A673 (cell line): ENCODE measurements at regions not wholly inside any gene's neighbourhood (a gene's known extent, or its start where the extent isn't known, plus 50 kb on each side); places are given as distances from the start of the nearest gene placed in this dataset.

Experiments
- BruUV-seq: library from RNA; stranded (reverse); fragments of 400-500 nt; replicated peaks from 2 replicates; lab custom pipeline; 2021; lab: Mats Ljungman, UMichigan
- CTCF ChIA-PET: fragments of 300-600 bp; sonication (Branson Sonifier 250); formaldehyde crosslinking; loops from one replicate; lab custom pipeline; 2022; ENCODE audit warnings: antibody characterized with exemption; lab: Charles Lee
- POLR2A ChIA-PET: fragments of 300-600 bp; sonication (Branson Sonifier 250); formaldehyde crosslinking; loops from one replicate; lab custom pipeline; 2022; ENCODE audit warnings: antibody characterized with exemption; ENCODE audit not compliant: low non-redundant PET; lab: Charles Lee
- DNase-seq: peaks from one replicate; pipeline ENCODE4 v3.0.0-alpha.2; 2015; ENCODE audit warnings: low spot score
- H3K27ac ChIP-seq: fragments of 200-600 bp; sonication (generic); 2 replicates; pipeline ENCODE4 v1.5.1; 2016; ENCODE audit warnings: mixed run types, low read depth, mild to moderate bottlenecking, mixed read lengths, antibody characterized with exemption, low read length; ENCODE audit not compliant: poor library complexity, severe bottlenecking
- H3K27me3 ChIP-seq: fragments of 200-600 bp; sonication (generic); replicated peaks from 2 replicates; pipeline ENCODE4 v1.6.1; 2017; ENCODE audit warnings: mixed run types, low read depth, mild to moderate bottlenecking, mixed read lengths, antibody characterized with exemption, low read length; ENCODE audit not compliant: insufficient read depth, poor library complexity
- H3K36me3 ChIP-seq: fragments of 200-600 bp; sonication (generic); 2 replicates; pipeline ENCODE4 v1.6.1; 2016; ENCODE audit warnings: mixed run types, mild to moderate bottlenecking, mixed read lengths, antibody characterized with exemption, low read length; ENCODE audit not compliant: insufficient read depth, poor library complexity, severe bottlenecking
- H3K4me1 ChIP-seq: fragments of 200-600 bp; sonication (generic); 2 replicates; pipeline ENCODE4 v1.6.1; 2017; ENCODE audit warnings: mixed run types, mild to moderate bottlenecking, mixed read lengths, antibody characterized with exemption, low read length; ENCODE audit not compliant: insufficient read depth, poor library complexity, severe bottlenecking
- H3K4me3 ChIP-seq: fragments of 200-600 bp; sonication (generic); 2 replicates; pipeline ENCODE4 v1.5.1; 2016; ENCODE audit warnings: low read depth, mixed run types, mild to moderate bottlenecking, mixed read lengths, low read length; ENCODE audit not compliant: poor library complexity, severe bottlenecking
- H3K9me3 ChIP-seq: fragments of 200-600 bp; sonication (generic); 2 replicates; pipeline ENCODE4 v1.6.1; 2016; ENCODE audit warnings: mixed run types, low read depth, mild to moderate bottlenecking, mixed read lengths, antibody characterized with exemption, low read length; ENCODE audit not compliant: poor library complexity, severe bottlenecking
- EZH2 ChIP-seq: fragments of 200-600 bp; sonication (generic); IDR thresholded peaks from 2 replicates; pipeline ENCODE4 v1.6.1; 2017; ENCODE audit warnings: borderline replicate concordance, low read depth, mild to moderate bottlenecking, mixed read lengths, antibody characterized with exemption, low read length; ENCODE audit not compliant: poor library complexity, severe bottlenecking
- intact Hi-C: fragments of 100-400 bp; cut with micrococcal nuclease; formaldehyde crosslinking; loops from one replicate; pipeline ENCODE4 v1.10.0; 2022; ENCODE audit not compliant: unreplicated experiment
- TF ChIP-seq, protein P1 (sequence below): fragments of 300-800, 200-600 bp; sonication (generic); conservative IDR thresholded peaks from 2 replicates; pipeline ENCODE4 v1.5.1; 2017; ENCODE audit warnings: low read depth, mild to moderate bottlenecking, antibody characterized with exemption, low read length, moderate library complexity, mixed read lengths

- no peak overlapping the region for H3K4me3 ChIP-seq
- ChIA-PET CTCF (no interaction called here), POLR2A (no interaction called here)
- no peaks in the 10 kb centered on the region for H3K9me3 ChIP-seq
- BruUV-seq = no TSS peak
- no peaks in the 10 kb centered on the region for H3K36me3 ChIP-seq
- no peaks in the 10 kb centered on the region for H3K27me3 ChIP-seq
- H3K4me1 ChIP-seq = no peaks in the 10 kb centered on the region
- no peak for DNase-seq
- intact Hi-C loops = no loop called here
- H3K27ac ChIP-seq = no peak overlapping the region
- TF ChIP-seq, protein P1, sequence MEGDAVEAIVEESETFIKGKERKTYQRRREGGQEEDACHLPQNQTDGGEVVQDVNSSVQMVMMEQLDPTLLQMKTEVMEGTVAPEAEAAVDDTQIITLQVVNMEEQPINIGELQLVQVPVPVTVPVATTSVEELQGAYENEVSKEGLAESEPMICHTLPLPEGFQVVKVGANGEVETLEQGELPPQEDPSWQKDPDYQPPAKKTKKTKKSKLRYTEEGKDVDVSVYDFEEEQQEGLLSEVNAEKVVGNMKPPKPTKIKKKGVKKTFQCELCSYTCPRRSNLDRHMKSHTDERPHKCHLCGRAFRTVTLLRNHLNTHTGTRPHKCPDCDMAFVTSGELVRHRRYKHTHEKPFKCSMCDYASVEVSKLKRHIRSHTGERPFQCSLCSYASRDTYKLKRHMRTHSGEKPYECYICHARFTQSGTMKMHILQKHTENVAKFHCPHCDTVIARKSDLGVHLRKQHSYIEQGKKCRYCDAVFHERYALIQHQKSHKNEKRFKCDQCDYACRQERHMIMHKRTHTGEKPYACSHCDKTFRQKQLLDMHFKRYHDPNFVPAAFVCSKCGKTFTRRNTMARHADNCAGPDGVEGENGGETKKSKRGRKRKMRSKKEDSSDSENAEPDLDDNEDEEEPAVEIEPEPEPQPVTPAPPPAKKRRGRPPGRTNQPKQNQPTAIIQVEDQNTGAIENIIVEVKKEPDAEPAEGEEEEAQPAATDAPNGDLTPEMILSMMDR = no peak
- no peak for TF ChIP-seq EZH2
Measured at GRCh38 chr7:79570903-79571302, 117.4 kb upstream of the MAGI2 start.

DNA sequence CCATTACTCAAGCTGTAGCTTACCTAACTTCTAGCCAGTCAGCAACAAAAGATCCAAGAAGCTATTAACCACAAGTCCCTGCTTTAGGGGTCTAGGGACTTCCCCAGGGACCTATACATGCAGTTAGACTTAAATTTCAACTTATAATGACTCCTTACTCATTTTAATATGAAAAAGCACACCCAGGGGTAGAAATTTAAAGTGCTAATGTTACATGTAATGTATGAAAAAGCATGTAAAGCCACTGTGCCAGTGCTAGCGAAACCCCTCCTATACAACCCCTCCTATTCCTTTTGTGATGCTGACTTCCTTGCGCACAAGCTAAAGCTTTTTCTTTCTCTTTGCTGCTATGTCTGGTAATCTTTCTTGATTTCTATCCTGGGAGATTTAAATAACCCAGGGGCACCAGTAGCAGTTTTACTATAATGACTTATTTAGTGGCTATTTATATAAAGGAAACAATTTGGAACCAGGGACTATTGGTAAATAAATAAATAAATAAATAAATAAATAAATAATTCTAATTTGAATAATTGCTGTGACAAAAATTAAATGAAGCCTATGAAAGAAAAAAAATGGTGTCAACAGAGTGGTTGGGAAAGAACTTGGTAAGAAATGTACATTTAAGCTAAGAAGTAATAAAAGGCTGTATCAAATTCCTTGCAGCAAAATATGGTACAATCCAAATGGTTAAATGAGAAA, 110.5 kb upstream of the MAGI2 start:
- Histone ChIP-seq H3K36me3 (no peaks in the 10 kb centered on the region), H3K27me3 (peaks cover 2% of the 10 kb centered on the region), H3K4me3 (no peak overlapping the region), H3K9me3 (no peaks in the 10 kb centered on the region), H3K27ac (no peak overlapping the region), H3K4me1 (no peaks in the 10 kb centered on the region)
- TF ChIP-seq, protein P1 = no peak
- no peak for TF ChIP-seq EZH2
- no peak for DNase-seq
- BruUV-seq = no TSS peak
- CTCF ChIA-PET = no interaction called here
- intact Hi-C loops = no loop called here
- POLR2A ChIA-PET = no interaction called here

DNA sequence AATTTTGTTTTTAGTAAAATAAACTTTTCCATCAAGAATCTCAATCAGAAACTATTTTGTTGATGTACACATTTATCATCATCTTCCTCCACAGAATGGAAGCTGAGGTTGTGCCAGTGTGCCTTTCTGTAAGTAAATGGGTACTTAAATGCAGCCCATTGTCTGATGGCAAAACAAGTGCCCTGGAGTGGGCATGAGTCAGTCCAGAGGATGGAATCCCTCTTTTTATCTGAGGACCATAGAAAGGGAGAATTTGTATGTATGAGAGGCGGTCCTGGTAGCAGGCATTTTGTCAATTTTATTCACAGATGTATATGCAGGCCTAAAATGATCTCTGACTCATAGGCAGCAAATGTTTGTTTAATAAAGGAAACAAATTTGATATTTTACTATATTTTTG, 102.1 kb upstream of the MAGI2 start:
- BruUV-seq = no TSS peak
- no peak for TF ChIP-seq EZH2
- TF ChIP-seq, protein P1 = no peak
- POLR2A ChIA-PET = no interaction called here

More for the DNA sequence above, 102.1 kb upstream of the MAGI2 start:
- H3K4me3 ChIP-seq = no peak overlapping the region
- CTCF ChIA-PET = no interaction called here
- H3K36me3 ChIP-seq = no peaks in the 10 kb centered on the region
- no peak for DNase-seq
- H3K4me1 ChIP-seq = no peaks in the 10 kb centered on the region
- no peaks in the 10 kb centered on the region for H3K9me3 ChIP-seq
- no peak overlapping the region for H3K27ac ChIP-seq
- peaks cover 18% of the 10 kb centered on the region for H3K27me3 ChIP-seq
- intact Hi-C loops = no loop called here
